ENCODE measurements at regions not wholly inside any gene's neighbourhood (a gene's known extent, or its start where the extent isn't known, plus 50 kb on each side); places are given as distances from the start of the nearest gene placed in this dataset.

GRCh38 chr14:27187136-27187535, 589.3 kb upstream of the NOVA1 start:
- TF ChIP-seq, protein P1, sequence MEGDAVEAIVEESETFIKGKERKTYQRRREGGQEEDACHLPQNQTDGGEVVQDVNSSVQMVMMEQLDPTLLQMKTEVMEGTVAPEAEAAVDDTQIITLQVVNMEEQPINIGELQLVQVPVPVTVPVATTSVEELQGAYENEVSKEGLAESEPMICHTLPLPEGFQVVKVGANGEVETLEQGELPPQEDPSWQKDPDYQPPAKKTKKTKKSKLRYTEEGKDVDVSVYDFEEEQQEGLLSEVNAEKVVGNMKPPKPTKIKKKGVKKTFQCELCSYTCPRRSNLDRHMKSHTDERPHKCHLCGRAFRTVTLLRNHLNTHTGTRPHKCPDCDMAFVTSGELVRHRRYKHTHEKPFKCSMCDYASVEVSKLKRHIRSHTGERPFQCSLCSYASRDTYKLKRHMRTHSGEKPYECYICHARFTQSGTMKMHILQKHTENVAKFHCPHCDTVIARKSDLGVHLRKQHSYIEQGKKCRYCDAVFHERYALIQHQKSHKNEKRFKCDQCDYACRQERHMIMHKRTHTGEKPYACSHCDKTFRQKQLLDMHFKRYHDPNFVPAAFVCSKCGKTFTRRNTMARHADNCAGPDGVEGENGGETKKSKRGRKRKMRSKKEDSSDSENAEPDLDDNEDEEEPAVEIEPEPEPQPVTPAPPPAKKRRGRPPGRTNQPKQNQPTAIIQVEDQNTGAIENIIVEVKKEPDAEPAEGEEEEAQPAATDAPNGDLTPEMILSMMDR (IDR thresholded peaks at IDR 0.05; ENCODE audit: control extremely low read depth, extremely low read depth), result no peak
- no peak overlapping the region for H3K4me3 ChIP-seq
- no peaks in the 10 kb centered on the region for H3K4me1 ChIP-seq (ENCODE audit: control insufficient read depth in 5 of 5, insufficient read depth in 5 of 5, low read length in 5 of 5)
- no peaks in the 10 kb centered on the region for H3K9me3 ChIP-seq (ENCODE audit: control insufficient read depth in 4 of 4, insufficient read depth in 3 of 4, low read length in 3 of 4)
- no peaks in the 10 kb centered on the region for H3K27me3 ChIP-seq (ENCODE audit: control insufficient read depth in 3 of 3, insufficient read depth in 3 of 3, low read length in 2 of 3)
- H3K9ac ChIP-seq (ENCODE audit: insufficient read depth in 1 of 2, low read length in 2 of 2), result no peak overlapping the region
- no peaks in the 10 kb centered on the region for H3K36me3 ChIP-seq (ENCODE audit: control insufficient read depth in 4 of 4, insufficient read depth in 4 of 4, low read length in 4 of 4)
- no peak overlapping the region for H3K27ac ChIP-seq (ENCODE audit: low read depth in 1 of 2, low read length in 1 of 2)
- no peak for DNase-seq
- ATAC-seq (ENCODE audit: insufficient read depth, low FRiP score), result no peak

- Histone ChIP-seq H3K27me3 (ENCODE audit: control insufficient read depth in 3 of 3, insufficient read depth in 3 of 3, low read length in 2 of 3) (no peaks in the 10 kb centered on the region), H3K9me3 (ENCODE audit: control insufficient read depth in 4 of 4, insufficient read depth in 3 of 4, low read length in 3 of 4) (no peaks in the 10 kb centered on the region), H3K36me3 (ENCODE audit: control insufficient read depth in 4 of 4, insufficient read depth in 4 of 4, low read length in 4 of 4) (no peaks in the 10 kb centered on the region), H3K9ac (ENCODE audit: insufficient read depth in 1 of 2, low read length in 2 of 2) (no peak overlapping the region), H3K4me1 (ENCODE audit: control insufficient read depth in 5 of 5, insufficient read depth in 5 of 5, low read length in 5 of 5) (no peaks in the 10 kb centered on the region), H3K27ac (ENCODE audit: low read depth in 1 of 2, low read length in 1 of 2) (no peak overlapping the region), H3K4me3 (no peak overlapping the region)
- TF ChIP-seq, protein P1 (IDR thresholded peaks at IDR 0.05; ENCODE audit: control extremely low read depth, extremely low read depth), result no peak
- no peak for DNase-seq
- no peak for ATAC-seq (ENCODE audit: insufficient read depth, low FRiP score)
- 57 to 80% methylated on average over 1 of the region's 1 CpG for WGBS, 2 donors
Observed at GRCh38 chr14:27190296-27190695, 592.5 kb upstream of the NOVA1 start.

GRCh38 chr14:27199272-27199671, 601.4 kb upstream of the NOVA1 start:
- 46% methylated on average over 2 of the region's 2 CpGs for WGBS, 2 donors
- no peak for DNase-seq
- H3K4me1 ChIP-seq (ENCODE audit: control insufficient read depth in 5 of 5, insufficient read depth in 5 of 5, low read length in 5 of 5), result no peaks in the 10 kb centered on the region
- H3K27me3 ChIP-seq (ENCODE audit: control insufficient read depth in 3 of 3, insufficient read depth in 3 of 3, low read length in 2 of 3), result no peaks in the 10 kb centered on the region
- H3K9ac ChIP-seq (ENCODE audit: insufficient read depth in 1 of 2, low read length in 2 of 2), result no peak overlapping the region
- H3K9me3 ChIP-seq (ENCODE audit: control insufficient read depth in 4 of 4, insufficient read depth in 3 of 4, low read length in 3 of 4), result no peaks in the 10 kb centered on the region
- TF ChIP-seq, protein P1 (IDR thresholded peaks at IDR 0.05; ENCODE audit: control extremely low read depth, extremely low read depth), result no peak
- no peak overlapping the region for H3K4me3 ChIP-seq
- H3K27ac ChIP-seq (ENCODE audit: low read depth in 1 of 2, low read length in 1 of 2), result no peak overlapping the region
- H3K36me3 ChIP-seq (ENCODE audit: control insufficient read depth in 4 of 4, insufficient read depth in 4 of 4, low read length in 4 of 4), result no peaks in the 10 kb centered on the region
- ATAC-seq (ENCODE audit: insufficient read depth, low FRiP score), result no peak

DNA sequence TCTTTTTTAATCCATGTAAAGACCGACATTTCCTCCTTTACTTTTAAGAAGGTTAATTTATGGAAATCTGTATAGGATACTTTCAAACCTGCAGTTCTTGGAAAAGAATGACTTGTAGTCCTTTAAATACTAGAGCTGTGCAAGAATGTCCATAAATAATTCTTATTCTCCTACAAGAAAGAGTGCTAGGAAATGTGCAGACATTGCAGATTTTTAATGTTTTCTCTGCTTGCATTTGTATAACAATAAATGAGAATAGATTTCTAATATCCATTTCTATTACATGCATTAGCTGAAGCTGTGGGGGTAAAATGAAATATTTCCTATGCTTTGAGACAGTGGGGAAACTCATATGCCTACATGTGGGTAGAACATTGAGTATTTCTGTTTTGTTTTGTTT, 607.2 kb upstream of the NOVA1 start:
- Histone ChIP-seq H3K9me3 (ENCODE audit: control insufficient read depth in 4 of 4, insufficient read depth in 3 of 4, low read length in 3 of 4) (no peaks in the 10 kb centered on the region), H3K4me1 (ENCODE audit: control insufficient read depth in 5 of 5, insufficient read depth in 5 of 5, low read length in 5 of 5) (no peaks in the 10 kb centered on the region), H3K4me3 (no peak overlapping the region), H3K27ac (ENCODE audit: low read depth in 1 of 2, low read length in 1 of 2) (no peak overlapping the region), H3K36me3 (ENCODE audit: control insufficient read depth in 4 of 4, insufficient read depth in 4 of 4, low read length in 4 of 4) (no peaks in the 10 kb centered on the region), H3K27me3 (ENCODE audit: control insufficient read depth in 3 of 3, insufficient read depth in 3 of 3, low read length in 2 of 3) (no peaks in the 10 kb centered on the region), H3K9ac (ENCODE audit: insufficient read depth in 1 of 2, low read length in 2 of 2) (no peak overlapping the region)
- 80 to 85% methylated on average over 1 of the region's 1 CpG for WGBS, 2 donors
- DNase-seq, result no peak
- TF ChIP-seq, protein P1 (IDR thresholded peaks at IDR 0.05; ENCODE audit: control extremely low read depth, extremely low read depth), result no peak
- no peak for ATAC-seq (ENCODE audit: insufficient read depth, low FRiP score)

All from lung (tissue), 11 donors.